ENCODE measurements at regions not wholly inside any gene's neighbourhood (a gene's known extent, or its start where the extent isn't known, plus 50 kb on each side); places are given as distances from the start of the nearest gene placed in this dataset.
"Not testable (repeated sequence)": the region's sequence is repeated elsewhere in the genome, so short reads cannot be mapped to it uniquely, and the experiment has no call there.

DNA sequence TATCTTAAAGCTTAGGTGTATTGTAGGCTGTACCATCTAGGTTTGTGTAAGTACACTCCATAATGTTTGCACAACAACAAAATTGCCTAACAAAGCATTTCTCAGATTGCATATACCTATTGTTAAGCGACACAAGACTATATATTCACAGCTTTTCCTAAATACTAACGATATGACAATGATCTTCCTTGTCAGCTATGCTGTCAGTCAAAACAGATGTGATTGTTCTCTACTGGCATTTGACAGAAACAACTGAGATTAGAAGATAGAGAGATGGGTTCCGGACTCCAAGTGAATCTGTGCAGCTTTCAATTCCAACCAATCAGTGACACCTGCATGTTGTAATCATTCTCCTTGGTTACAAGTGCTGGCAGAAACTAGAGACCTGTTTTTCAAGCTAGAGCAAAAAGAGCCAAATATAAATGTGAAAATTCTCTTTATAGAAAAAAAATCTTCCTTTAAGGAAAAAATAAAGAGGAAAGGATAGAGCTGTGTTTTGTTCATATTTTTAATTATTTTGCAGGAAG is 1232.3 kb upstream of the SLC39A10 start:
- DNase-seq (ENCODE audit: low read depth, low spot score), result no peak

DNA sequence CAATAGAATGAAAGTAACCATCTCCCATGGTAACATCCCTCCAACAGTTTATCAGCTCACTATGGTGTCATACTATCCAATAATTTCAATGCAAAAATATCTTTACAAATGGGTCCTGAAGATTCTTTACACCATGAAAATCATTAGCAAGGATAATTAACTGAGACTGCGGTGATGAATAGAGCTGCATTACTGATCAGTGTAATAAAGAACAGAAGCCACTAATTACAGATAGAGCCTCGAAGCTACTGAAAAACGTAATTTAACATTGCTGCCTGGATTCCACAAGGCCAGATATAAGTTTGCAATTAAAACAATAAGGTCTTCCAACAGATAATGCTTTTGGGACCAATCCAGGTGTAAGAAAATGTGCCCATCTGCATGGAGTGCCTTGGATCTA is 1245.8 kb upstream of the SLC39A10 start:
- no peak for DNase-seq (ENCODE audit: low read depth, low spot score)

DNA sequence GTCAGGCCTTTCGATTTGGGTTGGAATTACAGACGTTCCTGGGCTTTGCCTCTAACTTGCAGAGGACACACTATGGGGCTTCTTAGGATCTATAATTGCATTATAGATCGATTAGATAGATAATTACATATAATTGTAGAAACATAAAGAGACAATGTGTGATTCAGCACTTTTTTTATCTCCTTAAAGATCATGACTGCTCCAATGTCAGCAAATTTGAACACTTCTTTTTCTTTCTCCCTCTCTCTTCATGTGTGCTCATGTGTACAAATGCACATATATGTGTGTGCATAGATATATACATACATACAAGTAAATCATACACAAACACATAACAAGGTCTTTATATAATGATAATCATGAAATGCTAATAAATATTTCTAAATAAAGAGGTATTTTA is 1261.2 kb upstream of the SLC39A10 start:
- DNase-seq (ENCODE audit: low read depth, low spot score), result no peak

DNA sequence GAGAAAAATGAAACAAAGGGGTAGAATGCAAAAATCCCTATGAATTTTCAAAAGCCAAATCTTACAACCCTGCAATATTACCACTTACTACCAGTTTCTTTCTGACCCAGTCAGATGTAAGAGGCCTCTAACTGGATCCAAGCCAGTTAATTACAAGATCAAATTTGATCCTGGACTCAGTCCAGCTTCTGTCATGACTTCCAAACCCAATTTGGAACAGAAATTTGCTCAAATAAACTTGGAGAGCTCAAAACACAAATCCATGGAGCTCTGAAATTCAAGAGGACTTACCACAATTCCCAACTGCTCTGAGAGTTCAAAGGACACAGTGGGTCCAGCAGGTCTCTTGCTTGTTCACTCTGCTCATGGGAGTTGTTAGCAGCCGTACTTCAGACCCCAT is 1271.7 kb upstream of the SLC39A10 start:
- no peak for DNase-seq (ENCODE audit: low read depth, low spot score)

DNA sequence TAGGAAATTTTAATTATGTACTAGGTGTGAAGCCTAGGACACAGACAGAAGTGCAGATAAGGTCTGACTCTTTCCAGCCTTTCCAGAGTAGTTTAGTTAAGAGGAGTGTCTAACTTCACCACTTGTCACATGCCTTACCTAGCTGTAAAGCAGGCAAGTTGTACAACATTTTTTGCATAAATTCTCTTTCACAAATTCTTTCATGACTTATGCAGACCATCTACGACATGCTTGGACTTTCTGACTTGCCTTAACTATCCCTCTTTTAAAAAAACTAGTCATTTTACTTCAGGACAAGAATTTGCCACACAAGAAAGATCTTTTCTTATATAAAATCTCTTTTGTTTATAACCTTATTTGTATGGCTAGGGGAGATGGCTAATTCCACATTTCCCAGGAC is 1273.6 kb upstream of the SLC39A10 start:
- no peak for DNase-seq (ENCODE audit: low read depth, low spot score)

- no peak for DNase-seq (ENCODE audit: low read depth, low spot score)
These were observed 1274.8 kb upstream of the SLC39A10 start for GRCh38 chr2:194382221-194382620.

DNA sequence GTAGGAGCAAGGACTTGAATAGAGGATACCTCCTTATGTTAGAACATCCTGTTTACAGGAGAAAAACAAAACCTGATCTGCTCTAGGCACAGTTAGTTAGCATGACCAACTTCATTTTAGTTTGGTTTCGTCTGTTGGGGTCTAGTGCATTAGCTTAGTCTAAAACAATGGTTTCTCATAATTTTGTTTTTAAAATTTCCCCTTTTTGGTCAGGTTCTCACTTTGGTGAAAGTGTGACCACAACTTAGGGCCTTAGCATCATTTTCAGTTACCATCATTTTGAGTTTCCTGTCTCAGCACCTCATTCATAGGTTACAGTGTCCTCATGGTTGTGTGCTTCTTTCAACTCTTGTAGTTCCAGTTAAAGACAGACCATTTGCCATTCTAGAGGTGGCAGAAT is 1277.0 kb upstream of the SLC39A10 start:
- DNase-seq (ENCODE audit: low read depth, low spot score), result no peak

DNA sequence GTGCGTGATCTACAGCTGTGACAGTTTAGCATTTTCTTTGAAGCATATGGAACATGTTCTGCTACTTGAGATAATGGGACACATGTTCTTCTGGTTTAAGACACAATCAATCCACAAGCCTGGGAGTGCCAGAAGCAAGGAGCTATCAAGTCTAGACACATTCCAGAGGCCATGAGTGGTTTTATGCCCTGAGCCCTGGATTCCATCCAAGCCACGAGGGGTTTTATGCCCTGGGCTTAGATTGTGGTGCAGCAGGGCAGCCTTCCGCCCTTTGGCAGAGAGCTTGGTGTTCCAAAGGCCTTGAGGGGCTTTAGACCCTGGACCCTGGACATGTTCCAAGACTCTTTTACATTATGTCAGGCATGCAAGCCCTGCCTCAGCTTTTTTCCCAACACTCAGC is 1289.6 kb upstream of the SLC39A10 start:
- not testable (repeated sequence) for DNase-seq (ENCODE audit: low read depth, low spot score)

GRCh38 chr2:194363878-194364277 is 1293.1 kb upstream of the SLC39A10 start:
- DNase-seq (ENCODE audit: low read depth, low spot score), result no peak

DNA sequence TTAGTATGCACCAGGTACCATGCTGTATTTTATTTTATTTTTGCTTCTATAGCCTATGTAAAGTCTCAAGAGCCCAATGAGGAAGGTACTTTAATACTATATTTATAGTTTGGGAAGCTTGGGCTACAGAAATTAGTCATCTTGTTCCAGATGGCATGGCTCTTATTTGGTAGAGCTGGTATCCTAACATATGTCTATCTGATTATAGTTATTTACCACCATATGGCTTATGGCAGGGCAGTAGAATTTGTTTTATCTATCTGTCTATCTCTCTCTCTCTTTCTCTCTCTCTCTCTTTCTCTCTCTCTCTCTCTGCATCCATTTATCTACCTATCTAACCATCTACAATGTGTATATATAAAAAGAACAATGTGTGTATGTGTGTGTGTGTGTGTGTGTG is 1293.7 kb upstream of the SLC39A10 start:
- DNase-seq (ENCODE audit: low read depth, low spot score), result no peak

DNA sequence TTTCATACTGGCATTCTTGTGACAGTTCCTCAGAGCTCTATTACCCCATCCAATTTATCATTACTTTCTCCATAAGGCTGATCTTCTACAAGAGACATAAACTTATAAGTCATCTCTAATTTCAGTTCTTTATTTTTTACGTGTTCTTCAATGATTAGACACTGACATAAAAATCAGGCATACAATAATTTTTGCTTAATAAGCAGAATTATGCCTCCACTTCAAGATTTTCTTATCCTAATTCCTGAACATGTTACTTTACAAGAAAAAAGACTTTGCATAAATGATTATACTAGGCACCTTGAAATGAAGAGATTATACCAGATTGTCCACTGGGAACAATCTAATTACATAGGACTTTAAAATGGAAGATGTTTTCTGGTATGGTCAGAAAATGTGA is 1304.5 kb upstream of the SLC39A10 start:
- no peak for DNase-seq (ENCODE audit: low read depth, low spot score)

- no peak for DNase-seq (ENCODE audit: low read depth, low spot score)
These were observed 1310.8 kb upstream of the SLC39A10 start for GRCh38 chr2:194346193-194346592.

GRCh38 chr2:194345347-194345746 is 1311.7 kb upstream of the SLC39A10 start:
- no peak for DNase-seq (ENCODE audit: low read depth, low spot score)

GRCh38 chr2:194343167-194343566 is 1313.9 kb upstream of the SLC39A10 start:
- DNase-seq (ENCODE audit: low read depth, low spot score), result no peak

DNA sequence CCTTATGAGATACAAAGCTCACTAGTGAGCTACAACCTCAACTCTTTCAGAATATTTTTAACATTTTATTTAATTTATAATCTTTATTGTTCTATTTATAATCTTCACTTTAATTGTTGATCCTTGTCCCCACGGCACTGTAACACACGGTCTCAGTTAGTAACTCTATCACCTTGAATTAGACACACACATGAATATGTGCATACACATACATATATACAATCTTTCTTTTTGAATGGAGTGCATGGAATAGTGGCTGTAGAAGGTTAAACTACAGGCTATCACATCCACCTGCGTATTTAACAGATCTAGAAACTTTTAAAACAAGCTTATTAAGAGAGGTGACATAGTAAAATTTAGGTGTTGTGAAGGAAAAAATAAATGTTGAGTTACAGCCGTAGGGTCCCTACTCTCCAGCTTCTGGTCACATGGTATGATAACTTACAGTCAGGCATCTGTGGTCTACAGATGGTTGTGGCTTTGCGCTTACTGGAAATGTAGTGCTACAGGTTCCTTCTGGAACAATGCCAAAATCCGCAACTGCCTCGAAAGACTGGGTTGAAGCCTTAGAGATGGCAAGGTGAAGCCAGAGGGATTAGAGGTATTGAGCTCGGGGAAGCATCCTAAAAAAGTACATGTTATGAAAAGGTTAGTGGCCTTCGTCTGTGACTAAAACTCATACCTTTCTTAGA is 1324.1 kb upstream of the SLC39A10 start:
- no peak for DNase-seq (ENCODE audit: low read depth, low spot score)

- no peak for DNase-seq (ENCODE audit: low read depth, low spot score)
These were observed 1328.6 kb upstream of the SLC39A10 start for GRCh38 chr2:194328456-194328855.

DNA sequence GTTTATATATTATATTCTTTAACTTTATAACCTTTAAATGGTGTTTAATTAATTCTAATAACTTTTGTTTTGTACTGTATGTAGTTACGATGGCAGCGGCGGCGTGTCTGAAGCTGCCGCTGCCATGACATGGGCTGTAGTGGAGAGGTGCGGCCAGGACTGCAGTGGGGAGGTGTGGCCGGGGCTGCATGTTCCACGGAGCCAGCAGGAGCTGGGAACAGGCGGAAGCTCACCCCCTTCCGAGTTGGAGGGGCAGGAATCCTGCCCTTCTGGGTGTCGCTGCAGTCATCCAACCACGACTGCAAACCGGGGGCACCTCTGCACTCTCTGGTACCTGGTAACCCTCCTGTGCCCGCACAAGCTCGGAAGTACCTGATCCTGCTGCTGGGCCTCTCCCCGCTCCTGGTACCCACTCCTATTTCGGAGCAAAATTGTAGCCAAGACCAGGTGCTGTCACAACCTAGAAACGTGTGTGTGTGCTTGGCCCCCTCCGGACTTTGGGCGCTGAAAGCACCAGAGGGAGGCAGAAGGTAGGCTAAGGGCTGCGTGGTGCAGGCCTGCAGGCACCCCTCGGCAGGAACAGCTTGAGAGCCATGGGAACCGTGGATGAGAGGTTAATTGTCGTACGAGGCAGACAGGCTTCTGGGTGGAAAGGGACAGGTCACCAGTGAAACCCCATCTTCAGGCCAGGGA is 1329.7 kb upstream of the SLC39A10 start:
- no peak for DNase-seq (ENCODE audit: low read depth, low spot score)

GRCh38 chr2:194323740-194324139 is 1333.3 kb upstream of the SLC39A10 start:
- no peak for DNase-seq (ENCODE audit: low read depth, low spot score)

GRCh38 chr2:194320520-194320919 is 1336.5 kb upstream of the SLC39A10 start:
- no peak for DNase-seq (ENCODE audit: low read depth, low spot score)

GRCh38 chr2:194319222-194319992 is 1337.6 kb upstream of the SLC39A10 start:
- DNase-seq (ENCODE audit: low read depth, low spot score), result no peak

- DNase-seq (ENCODE audit: low read depth, low spot score), result no peak
These were observed 1343.0 kb upstream of the SLC39A10 start for GRCh38 chr2:194314042-194314441.

- DNase-seq (ENCODE audit: low read depth, low spot score), result no peak
These were observed 1352.8 kb upstream of the SLC39A10 start for GRCh38 chr2:194304191-194304590.

Measured in activated CD4-positive, CD25-positive, alpha-beta regulatory T cell treated with anti-CD3 and anti-CD28 coated beads, Interleukin-2, amount 50 U/mL, for 16 hours (primary cell).